Stimulated activated naive CD8-positive, alpha-beta T cell treated with anti-CD3 and anti-CD28 coated beads, Interleukin-15, Interleukin-2, amounts not matched to agents 100 U/mL and 50 U/mL, for 24 hours (primary cell): ENCODE measurements at regions not wholly inside any gene's neighbourhood (a gene's known extent, or its start where the extent isn't known, plus 50 kb on each side); places are given as distances from the start of the nearest gene placed in this dataset.

Experiments used
- ATAC-seq: fragments of 150-1000 bp; cut with Tn5 transposase; one replicate; pipeline ENCODE4 v1.10.0; 2021
- DNase-seq: peaks from one replicate; pipeline ENCODE4 v3.0.0; 2021

DNA sequence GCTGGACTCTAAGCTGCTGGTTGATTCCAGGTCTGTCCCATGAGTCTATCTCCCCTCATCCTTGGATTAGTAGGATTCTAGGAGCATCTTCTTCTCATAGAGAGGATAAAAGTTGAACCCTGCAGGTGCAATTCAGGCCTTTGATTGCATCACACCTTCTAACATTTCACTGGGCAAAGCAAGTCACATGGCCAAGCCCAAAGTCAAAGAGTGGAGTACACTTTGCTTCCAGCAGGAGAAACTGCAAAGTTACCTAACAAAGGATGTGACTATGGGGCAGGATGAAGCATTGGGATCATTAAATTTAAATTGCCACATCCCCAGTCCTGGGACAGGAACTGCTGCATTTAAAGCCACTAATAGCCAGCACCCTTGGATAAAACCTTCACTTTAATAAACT, 51.0 kb upstream of the EGFLAM start:
- DNase-seq (no peak), ATAC-seq (no peak)

DNA sequence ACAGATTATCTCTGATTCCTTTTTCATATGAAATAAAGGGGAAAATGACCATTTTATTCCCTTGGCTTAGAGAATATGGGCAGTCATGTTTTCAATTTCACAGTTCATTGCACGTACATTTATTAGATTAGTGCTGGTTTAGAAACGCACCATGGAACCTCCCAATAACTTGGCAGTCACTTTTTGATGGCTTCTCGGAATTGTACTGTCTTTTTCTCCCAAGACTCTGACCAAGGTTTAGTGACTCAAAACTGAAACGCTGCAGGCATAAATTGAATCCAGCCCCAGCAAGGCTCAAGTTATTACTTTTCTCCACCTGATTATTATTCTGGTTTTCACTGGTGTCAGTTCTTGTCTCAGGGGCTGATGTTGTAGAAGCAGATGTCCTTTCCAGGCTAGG, 55.6 kb upstream of the EGFLAM start:
- DNase-seq, result no peak
- ATAC-seq, result no peak

DNA sequence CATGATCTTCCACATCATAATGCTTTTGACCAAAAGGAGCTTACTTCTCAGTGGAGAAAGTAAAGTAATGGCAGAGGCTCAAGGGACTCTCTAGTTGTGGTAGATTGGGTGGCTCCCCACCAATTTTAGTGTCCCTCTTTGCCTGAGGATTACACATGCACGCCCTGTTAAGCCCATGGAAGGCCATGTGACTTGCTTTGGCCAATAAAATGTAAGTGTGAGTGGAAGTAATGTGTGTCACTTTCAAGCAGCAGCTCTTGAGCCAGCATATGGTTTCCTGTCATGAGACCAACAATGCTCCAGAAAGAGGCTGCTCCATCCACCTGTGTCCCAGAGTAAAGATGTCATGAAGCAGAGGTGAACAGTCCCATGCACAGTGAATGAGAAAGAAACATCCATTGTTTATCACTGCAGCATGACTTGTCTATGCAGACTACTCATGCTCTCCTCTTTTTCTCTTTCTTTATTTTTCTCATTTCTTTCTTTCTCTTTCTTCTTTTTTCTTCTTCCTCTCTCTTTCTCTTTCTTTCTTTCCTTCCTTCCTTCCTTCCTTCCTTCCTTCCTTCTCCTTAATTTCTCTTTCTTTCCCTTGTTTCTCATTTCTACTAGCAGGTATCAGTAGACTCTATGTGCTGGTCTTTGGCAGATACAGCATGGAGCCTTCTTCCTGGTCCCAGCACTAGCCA, 57.3 kb upstream of the EGFLAM start:
- DNase-seq (no peak), ATAC-seq (no peak)

DNA sequence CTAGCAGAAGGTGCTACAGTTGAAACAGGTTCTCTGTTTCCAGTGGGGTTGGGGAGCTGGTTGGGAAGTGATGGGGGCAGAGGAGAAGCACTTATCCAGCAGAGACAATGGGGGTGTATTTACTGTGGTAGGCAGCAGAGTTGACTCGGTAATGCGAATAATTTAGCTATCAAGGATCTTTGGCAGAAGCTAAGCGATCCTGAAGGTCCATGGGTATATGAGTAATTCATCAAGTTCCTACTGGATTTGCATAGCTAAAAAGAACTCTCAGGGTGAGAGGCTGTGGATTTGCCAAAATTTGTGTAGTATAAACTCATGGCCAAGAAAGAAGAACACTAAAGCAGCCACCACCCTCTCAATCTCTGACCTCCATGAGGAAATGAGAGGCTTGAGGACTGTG, 61.2 kb upstream of the EGFLAM start:
- ATAC-seq (no peak), DNase-seq (no peak)

DNA sequence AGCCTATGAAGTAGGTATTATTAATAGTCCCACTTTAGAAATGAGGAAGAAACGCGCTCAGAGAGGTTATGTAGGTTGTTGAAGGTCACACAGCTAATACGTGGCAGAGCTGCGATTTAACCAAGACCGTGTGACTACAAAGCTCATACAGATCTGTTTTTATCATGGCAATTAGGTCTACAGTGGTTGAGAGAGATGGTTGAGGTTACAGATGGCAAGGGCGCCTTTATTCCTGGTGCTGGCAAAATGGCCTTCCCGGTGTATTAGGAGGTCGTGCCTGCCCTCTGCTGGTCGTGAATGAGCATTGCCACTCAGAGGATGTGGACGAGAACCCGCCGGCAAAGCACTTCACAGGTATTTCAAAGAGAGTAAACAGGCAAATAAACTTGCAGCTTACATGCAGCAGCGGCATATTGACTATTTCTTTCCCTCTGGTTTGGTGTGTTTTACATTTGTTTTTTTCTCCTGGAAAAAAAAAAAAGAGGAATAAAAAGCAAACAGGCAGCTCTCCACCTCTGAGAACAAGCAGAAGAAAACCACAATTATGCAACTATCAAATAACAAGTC, 65.3 kb upstream of the EGFLAM start:
- DNase-seq (peak; percentile 65), ATAC-seq (peak; percentile 62)

DNA sequence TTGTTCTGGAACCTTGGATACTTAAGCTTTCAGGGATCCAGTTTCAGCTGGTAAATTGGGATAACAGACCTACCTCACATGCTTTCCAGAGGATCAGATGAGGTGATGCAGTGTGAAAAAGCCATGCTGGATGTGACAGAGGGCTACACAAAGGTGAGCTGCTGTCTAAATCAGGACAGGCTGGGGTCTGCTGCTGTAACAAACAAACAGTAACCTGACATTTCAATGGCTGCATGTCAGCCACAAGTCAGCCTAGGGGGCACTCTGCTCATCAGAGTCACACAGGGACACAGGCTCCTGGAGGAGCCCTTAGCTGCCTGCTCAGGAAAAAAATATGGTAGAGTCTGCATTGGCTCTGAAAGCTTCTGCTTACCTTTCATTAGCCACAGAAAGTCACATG, 66.7 kb upstream of the EGFLAM start:
- ATAC-seq (no peak), DNase-seq (no peak)

DNA sequence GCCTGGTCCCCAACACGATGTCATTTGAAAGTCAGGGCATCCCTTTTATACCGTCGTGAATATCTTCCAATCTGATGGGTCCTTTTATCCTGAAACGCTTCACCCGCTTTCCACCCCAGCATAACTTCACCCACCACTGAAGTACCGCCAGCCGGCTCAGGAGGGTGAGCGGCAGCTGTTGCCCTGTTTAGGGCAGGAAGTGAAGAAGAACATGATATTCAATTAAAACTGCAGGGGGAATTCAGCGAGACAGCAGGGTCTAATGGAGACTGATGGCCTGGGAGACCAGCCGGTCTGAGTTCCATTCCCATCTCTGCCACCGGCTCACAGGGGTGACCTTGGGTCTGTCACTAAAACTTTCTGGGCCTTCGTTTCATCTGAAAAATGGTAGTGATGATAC, 68.2 kb upstream of the EGFLAM start:
- ATAC-seq (no peak), DNase-seq (no peak)

DNA sequence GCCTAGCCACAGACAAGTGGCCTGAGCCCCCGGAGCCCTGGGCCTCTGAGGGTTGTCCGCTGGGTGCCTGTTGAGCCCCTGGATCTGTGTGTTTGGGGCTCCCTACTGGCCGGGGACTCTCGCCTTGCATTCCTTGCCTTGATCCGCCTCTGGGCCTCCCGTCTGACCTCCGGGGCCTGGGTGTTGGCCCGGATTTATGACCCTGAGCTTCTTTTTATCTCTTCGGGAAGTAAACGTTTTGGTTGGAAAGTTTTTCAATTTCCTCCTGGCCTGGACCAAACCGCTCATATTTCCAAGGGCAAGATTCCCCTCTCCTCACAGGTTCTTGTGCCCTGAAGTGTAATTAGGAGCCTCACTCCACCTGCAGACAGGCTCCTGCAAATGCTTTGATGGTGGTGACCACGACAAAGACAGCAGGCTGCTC, 69.3 kb upstream of the EGFLAM start:
- ATAC-seq (no peak), DNase-seq (no peak)

DNA sequence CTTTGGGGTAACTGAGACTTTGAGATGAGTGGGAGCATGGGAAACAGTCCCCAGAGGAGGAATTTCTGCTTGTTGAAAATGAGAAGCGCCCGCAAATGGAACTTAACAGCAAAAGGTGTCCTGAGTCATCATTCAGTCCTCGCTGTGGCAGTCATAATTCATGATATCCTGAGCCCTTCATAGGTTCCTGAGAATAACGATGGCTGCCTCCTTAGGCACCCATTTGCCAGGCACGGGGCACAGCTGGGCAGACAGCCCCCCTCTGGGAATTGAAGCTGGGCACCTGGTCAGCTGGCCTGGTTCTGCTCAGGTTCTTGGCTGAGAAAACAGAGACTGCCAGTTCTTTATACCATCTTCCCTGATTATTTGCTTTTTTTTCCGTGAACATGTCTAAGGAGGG, 69.8 kb upstream of the EGFLAM start:
- ATAC-seq (no peak), DNase-seq (no peak)

DNA sequence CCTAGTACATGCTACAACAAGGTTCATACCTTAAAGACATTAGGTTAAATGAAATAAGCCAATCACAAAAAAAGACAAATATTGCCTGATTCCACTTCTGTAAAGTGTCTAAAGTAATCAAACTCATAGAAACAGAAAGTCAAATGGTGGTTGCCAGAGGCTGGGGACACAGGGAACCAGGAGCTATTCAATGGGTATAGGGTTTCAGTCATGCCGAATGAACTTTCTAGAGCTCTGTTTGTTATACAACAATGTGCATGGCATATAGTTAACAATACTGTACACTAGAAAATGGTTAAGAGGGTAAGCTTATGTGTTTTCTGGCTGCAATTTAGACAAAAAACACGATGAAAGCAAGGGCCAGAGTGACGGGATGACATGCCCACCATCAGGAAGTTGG, 70.8 kb upstream of the EGFLAM start:
- DNase-seq, result no peak
- ATAC-seq, result no peak

DNA sequence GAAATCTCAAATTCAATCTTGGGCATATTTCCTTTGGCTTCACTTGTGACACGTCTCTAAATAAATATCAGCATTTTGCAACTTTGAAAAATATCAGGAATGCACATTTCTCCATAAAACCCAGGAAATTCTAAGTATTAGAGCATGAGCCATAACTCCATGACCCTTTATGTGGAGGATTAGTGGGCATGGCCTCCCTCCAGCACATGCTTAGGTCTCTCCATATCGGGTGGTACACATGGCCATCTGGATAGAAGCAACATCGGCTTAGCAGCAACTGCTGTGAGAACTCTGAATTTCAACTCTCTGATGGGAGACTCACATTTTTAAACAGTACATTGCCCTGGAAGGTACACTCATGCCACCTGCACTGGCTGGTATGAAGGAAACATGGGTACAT, 73.7 kb upstream of the EGFLAM start:
- ATAC-seq (no peak), DNase-seq (no peak)

DNA sequence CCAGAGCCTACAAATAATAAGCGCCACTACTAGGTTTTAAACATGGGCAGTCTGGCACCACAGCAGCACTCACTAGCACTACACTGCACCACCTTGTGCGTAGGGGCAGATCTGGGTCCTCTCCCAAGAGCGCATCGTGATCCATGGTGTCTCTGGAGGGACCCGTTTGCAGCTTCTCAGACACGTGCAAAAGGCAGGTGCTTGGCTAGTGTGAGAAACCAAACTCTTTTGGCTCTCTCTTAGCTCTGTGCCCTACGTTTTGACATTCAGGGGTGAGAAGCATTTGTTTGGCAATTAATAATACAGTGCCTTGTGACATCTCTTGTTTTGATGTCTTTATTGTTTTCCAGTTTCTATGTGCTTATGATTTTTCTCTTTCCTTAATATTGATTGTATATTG, 75.4 kb upstream of the EGFLAM start:
- DNase-seq, result no peak
- ATAC-seq, result no peak

DNA sequence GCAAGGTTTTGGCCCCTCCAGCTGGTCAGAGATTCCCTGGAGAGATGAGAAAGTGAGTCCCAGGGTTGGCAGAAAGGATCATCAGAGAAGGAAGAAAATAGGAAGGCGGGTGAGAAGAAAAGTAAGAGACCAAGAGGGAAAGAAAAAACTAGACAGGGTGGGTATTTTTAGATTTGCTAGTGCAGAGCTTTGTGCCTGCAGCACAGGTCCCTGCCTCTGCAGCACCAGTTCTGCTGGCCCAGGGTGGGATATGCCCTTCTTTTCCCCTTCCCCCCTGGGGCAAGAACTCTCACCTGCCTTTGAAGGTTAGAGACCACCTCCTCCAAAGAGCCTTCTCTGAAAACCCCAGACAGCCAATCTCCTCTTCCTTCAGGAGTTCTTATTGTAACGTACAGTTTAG, 90.3 kb upstream of the EGFLAM start:
- ATAC-seq, result no peak
- DNase-seq, result no peak

DNA sequence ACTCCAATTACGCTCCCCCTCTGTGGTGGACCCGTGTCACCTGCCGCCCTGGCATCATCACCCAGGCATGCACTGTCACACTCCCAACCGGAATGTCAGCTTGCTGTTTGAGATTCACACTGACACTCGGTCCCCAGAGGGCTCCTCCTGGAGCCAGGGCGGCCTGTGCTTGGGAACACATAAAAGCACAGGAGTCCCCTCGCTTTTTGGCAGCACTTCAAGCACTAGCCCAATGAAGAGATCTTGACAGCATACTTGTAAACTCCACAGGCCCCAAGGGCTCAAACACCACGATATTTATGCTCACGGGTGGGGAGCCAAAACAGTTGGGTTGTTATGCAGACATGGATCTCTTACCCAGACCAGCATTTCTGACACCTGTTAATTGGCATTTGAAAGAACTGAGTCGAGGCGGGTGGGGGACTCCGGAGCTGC, 90.8 kb upstream of the EGFLAM start:
- DNase-seq (no peak), ATAC-seq (no peak)

DNA sequence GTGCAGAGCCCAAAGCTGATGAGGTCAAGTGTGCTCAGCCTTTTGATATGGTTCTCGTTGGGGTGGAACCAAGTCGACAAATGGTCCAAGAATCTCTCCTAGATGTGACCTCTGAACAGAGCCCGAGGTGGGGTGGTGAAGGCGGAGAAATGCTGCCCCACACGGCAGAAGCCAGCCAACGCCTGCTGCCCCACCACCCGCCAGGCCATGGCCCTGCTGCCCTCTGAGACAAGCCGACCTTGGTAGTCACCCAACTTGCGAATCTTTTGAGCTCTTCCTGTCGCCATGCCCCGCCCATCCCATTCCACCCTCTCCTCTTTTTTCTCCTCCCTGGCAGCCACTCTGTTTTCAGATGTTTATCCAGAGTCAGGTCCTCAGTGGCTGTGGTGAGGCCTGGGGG, 91.5 kb upstream of the EGFLAM start:
- ATAC-seq (no peak), DNase-seq (no peak)

DNA sequence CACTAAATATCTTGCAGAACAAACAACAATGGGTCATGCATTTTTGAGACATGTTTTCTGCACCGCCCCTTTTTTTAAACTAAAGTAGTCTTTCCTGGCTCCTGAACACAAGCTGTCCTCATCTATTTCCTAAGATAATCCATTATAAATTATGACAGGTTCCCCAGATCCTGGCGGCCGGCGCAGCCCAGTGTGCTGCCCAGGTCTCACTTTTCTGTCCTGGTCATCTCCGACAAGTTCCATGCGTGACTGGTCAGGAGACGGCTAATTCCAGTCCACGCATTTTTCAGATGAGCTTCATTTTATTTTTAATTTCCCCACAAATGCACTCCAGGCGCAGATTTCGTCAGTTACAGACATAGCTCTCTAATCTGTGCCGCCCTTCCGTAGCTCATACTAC, 92.9 kb upstream of the EGFLAM start:
- DNase-seq (no peak), ATAC-seq (no peak)

DNA sequence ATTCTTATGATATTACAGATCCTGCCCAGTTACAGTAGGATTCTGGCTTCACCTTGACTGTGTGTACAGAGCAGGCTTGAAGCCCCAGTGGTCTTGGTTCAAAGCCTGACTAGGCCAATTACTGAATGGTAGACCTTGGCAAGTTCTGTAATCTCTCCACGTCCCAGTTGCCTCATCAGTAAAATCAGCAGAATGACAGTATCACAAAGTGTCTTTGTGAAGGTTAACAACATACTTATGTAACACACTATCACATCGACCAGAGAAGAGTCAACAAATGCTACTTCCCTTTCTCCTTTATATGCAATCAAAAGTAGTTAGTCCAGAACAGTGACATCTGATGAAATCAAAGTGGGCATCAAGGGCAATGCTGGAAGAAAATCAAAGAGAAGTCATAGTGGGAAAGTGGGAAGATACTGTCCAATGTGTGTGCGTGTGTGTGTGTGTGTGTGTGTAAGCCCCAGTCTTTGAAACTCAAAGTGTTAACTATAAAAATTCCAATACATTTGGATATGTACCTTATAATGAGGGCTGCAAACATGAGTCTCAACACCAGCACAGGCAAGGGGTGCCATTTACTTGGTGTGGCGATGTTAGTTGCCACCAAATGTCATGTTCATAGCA, 93.5 kb upstream of the EGFLAM start:
- DNase-seq, result no peak
- no peak for ATAC-seq

DNA sequence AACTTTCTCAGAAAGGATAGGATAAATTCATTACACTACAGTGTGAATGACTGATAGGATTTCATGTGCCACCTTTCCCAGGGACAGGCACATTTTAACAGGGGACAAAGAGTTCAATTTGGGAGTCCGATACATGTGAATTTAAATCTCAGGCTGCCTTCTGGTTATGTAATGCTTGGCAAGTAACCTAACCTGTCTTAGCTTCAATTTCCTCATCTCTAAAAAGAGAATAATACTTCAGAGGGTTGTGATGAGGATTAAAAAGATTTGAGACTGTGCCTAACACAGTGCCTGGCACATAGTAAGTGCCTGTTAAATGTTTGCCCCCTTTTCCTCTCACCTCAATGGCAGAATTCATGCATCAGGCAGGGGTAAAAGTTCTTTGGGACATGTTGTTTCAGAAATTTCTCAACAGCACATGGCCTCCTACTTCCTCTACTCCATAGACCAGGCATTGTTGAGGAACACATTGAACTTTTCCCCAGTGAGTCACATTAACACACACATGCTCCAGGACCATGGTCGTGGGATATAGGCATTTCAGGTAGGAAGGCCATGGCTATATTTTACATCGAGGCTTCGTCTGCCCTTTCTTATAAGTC, 94.6 kb upstream of the EGFLAM start:
- DNase-seq, result no peak
- no peak for ATAC-seq

DNA sequence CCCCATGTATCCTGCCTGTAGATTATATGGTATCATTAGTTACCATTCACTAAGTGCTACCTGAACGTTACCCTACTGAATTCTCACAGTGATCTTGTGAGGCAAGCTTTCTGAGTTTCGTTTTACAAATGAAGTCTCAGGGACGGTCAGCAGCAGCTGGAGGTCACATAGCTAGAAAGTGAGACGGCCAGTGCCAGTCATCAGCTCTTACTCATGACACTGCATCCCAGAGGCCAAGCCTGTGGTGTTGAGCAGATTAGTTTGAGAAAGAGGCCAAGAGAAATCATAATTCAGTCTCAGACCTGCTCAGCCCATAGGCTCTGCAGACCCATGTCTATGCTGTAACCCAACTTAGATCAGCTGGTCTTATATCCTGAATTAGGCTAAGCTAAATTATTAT, 95.7 kb upstream of the EGFLAM start:
- ATAC-seq, result no peak
- DNase-seq, result no peak

DNA sequence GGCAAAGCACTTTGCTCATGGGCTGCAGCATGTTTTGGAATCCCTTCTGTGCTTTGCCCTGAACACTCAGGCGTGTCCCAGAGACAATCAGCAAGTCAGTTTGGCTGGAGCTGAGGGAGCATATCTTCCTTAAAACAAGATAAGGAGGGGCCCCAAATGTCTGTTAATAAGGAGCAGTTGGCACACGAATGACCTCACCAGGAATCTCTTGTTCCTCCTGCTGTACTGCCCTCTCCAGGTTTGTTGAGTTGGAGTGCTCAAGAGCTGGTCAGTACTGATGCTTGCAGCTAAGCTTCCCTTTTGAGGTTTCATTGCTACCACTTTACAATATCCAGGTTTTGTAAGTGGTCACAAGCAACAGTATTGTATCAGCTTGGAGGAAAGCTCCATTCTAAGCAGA, 101.3 kb upstream of the EGFLAM start:
- DNase-seq, result no peak
- no peak for ATAC-seq

DNA sequence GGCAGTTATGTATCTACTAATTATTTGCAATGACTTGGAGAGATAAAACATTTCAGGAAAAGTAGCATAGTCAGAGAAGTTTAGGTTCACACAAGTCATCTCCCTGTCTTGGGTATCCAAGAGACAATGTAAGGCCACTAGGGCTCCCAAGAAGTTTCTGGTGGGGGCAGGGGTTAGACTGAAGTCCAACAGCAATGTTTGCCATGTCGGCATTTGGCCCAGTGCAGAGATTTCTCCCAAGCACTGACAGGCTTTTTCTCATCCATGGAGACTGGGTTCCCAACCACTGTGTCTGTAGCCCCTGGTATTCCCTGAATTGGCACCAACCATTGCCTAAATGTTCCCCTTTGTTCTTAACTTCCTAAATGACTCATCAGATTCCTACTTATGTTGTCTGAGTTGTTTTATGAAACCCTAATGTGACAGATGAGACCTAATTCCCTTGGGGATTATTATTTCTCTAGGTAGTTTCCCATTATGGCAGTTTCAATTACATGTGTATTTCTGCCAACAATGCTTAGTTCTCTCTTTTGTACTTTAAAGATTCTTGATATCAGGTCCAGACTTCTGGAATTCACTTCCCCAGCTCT, 103.6 kb upstream of the EGFLAM start:
- ATAC-seq (no peak), DNase-seq (no peak)

DNA sequence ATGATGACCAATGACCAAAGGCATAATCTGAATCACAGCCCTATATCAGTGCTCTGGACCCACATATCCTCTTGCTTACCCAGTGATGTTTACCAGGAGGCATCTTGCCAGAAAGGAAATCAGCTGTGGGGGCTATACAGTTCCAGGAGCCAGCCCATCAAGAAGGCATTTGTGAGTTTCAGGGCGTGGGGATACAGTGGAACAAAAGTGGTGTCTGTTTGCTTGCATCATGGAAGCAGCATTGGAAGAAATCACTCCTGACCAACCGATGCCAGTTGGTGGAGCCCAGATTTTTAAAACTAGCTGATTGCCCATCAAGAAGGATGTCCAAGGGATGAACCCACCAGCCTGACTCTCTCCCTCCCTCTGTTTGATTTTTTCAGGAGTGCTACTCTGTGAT, 106.5 kb upstream of the EGFLAM start:
- DNase-seq, result no peak
- ATAC-seq, result no peak

DNA sequence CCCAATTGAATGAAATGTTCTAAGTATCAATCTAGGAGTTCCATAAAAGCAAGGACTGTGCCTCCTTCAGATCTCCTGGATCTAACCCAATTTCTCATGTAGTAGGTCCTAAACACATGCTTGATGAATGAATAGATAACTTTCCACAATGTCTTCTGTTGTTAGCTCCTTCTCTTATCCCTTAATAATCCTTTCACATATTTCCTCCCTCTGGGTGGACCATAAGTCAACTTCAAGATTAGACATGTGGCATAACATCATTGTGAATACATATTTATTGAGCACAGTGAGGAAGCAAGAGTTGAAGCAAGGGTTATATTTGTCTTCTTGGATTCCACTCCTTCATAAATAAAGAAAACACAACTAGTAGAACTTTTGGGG, 108.6 kb upstream of the EGFLAM start:
- no peak for DNase-seq
- ATAC-seq, result no peak
